Neural crest cell (in vitro differentiated cells): ENCODE measurements at regions not wholly inside any gene's neighbourhood (a gene's known extent, or its start where the extent isn't known, plus 50 kb on each side); places are given as distances from the start of the nearest gene placed in this dataset.

Experiments used
- DNase-seq: peaks from one replicate; pipeline ENCODE4 v3.0.0; 2021; ENCODE audit warnings: low read depth, mixed read lengths, low spot score
- H3K27ac Mint-ChIP-seq: one replicate; pipeline ENCODE4 v1.8.0; 2021; ENCODE audit warnings: mild to moderate bottlenecking, mixed read lengths; ENCODE audit not compliant: unreplicated experiment
- H3K27me3 Mint-ChIP-seq: 2 replicates; pipeline ENCODE4 v1.8.0; 2021; ENCODE audit warnings: low read depth, mild to moderate bottlenecking, mixed read lengths
- H3K36me3 Mint-ChIP-seq: 2 replicates; pipeline ENCODE4 v1.8.0; 2021; ENCODE audit warnings: low read depth, mild to moderate bottlenecking, mixed read lengths
- H3K4me1 Mint-ChIP-seq: 2 replicates; pipeline ENCODE4 v1.8.0; 2021; ENCODE audit warnings: mixed read lengths
- H3K4me3 Mint-ChIP-seq: one replicate; pipeline ENCODE4 v1.8.0; 2021; ENCODE audit warnings: mild to moderate bottlenecking, mixed read lengths
- H3K9me3 Mint-ChIP-seq: 2 replicates; pipeline ENCODE4 v1.8.0; 2021; ENCODE audit warnings: mixed read lengths
- TF ChIP-seq, protein P1 (sequence below): fragments of 200-600 bp; sonication (generic); conservative IDR thresholded peaks from 2 replicates; pipeline ENCODE4 v1.5.0; 2021; ENCODE audit warnings: antibody characterized with exemption, mild to moderate bottlenecking

DNA sequence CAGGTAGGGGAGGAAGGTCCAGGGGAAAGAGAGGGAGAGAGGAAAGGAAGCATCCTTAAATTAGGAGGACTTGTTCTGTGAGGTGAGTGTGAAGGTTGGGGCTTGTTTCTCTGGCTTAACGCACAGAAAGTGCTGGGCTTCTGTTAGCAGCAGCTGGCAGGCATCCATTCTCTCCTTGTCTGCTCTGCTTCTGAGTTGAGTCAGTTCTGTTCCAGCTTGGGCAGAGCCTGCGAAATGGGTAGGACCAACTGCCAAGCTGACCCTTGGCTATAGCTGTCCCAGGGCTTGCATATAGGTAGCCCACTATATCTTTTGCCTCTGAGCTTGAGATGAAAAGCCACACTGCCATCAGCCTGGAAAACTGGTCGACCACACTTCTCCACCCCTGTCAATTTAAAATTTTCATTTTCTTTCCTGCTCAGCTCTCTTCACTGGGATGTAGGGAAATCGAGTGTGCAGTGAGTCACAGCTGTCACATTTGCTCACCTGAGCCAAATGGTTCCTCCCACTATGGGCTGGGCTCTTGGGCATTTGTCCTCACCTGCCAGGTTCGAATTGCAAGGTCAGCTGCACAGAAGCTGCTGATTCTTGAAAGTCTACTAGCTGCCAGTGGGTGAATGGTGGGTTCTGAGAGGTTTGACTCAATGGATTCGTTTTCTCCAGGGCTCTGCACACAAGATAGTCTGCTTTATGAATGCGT is 256.4 kb upstream of the PWP1 start:
- H3K4me3 Mint-ChIP-seq = no peak overlapping the region
- H3K9me3 Mint-ChIP-seq = peaks cover 5% of the 10 kb centered on the region
- H3K27ac Mint-ChIP-seq = no peak overlapping the region
- no peaks in the 10 kb centered on the region for H3K4me1 Mint-ChIP-seq
- no peaks in the 10 kb centered on the region for H3K36me3 Mint-ChIP-seq
- peaks cover 5% of the 10 kb centered on the region for H3K27me3 Mint-ChIP-seq
- TF ChIP-seq, protein P1, sequence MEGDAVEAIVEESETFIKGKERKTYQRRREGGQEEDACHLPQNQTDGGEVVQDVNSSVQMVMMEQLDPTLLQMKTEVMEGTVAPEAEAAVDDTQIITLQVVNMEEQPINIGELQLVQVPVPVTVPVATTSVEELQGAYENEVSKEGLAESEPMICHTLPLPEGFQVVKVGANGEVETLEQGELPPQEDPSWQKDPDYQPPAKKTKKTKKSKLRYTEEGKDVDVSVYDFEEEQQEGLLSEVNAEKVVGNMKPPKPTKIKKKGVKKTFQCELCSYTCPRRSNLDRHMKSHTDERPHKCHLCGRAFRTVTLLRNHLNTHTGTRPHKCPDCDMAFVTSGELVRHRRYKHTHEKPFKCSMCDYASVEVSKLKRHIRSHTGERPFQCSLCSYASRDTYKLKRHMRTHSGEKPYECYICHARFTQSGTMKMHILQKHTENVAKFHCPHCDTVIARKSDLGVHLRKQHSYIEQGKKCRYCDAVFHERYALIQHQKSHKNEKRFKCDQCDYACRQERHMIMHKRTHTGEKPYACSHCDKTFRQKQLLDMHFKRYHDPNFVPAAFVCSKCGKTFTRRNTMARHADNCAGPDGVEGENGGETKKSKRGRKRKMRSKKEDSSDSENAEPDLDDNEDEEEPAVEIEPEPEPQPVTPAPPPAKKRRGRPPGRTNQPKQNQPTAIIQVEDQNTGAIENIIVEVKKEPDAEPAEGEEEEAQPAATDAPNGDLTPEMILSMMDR = no peak
- no peak for DNase-seq

DNA sequence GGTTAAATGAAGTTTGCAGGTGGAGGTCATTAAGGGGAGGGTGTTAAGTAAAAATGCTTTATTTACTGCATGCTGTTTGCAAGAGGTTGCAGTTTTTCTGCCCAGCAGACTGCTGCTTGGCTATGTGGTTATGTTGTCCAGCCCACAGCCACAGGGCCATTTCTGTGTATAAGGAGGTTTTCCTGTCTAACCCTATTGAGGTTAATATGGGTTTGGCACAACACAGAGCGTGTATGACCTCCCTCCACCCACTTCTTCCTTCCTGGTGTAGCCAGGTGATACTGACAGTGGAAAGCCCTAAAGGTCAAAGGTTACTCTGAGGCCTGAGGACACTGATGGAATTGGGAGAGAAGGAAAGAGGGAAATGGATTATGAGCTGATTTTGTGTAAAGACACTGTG is 253.7 kb upstream of the PWP1 start:
- Mint-ChIP-seq H3K27me3 (peaks cover 5% of the 10 kb centered on the region), H3K27ac (no peak overlapping the region), H3K36me3 (no peaks in the 10 kb centered on the region), H3K4me1 (no peaks in the 10 kb centered on the region), H3K4me3 (no peak overlapping the region), H3K9me3 (peaks cover 5% of the 10 kb centered on the region)
- TF ChIP-seq, protein P1 = no peak
- DNase-seq = no peak

DNA sequence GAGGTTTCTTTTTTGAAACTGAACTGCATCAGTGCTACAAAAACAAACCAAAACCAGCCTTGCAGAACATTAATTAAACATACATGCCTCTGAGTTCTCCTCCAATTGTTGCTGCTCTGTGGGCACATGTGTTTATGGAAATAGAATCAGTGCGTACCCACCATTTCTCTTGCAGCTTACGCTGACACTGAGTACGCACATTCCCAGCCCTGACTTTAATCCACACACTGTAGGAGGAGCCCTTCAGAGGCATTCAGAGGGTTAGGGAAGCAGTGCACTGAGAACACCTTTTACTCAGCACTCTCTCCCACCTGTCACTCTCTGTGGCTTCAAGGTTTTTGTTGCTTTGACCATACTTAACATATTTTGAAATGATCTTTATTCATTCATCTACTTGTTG is 250.5 kb upstream of the PWP1 start:
- H3K4me1 Mint-ChIP-seq = no peaks in the 10 kb centered on the region
- no peaks in the 10 kb centered on the region for H3K36me3 Mint-ChIP-seq
- TF ChIP-seq, protein P1 = no peak
- no peaks in the 10 kb centered on the region for H3K9me3 Mint-ChIP-seq
- no peaks in the 10 kb centered on the region for H3K27me3 Mint-ChIP-seq
- DNase-seq = no peak
- no peak overlapping the region for H3K4me3 Mint-ChIP-seq
- no peak overlapping the region for H3K27ac Mint-ChIP-seq

DNA sequence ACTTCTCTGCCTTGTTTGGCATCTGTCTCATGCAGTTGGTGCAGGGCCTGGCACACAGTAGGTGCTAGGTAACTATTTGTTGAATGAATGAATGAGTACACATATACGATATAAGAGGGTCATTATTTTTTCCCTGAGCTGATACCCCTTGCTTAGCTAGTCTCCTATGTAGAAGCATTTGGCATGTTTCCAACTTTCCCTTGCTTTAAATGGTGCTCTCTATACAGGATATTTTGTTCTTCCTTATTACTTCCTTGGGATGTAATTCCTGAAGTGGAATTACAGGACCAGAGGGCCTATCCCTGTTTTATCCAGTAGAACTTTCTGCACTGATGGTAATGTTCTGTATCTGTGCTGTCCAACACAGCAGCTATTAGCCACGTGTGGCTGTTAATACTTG is 250.1 kb upstream of the PWP1 start:
- Mint-ChIP-seq H3K4me1 (no peaks in the 10 kb centered on the region), H3K36me3 (no peaks in the 10 kb centered on the region), H3K27ac (no peak overlapping the region)

DNA sequence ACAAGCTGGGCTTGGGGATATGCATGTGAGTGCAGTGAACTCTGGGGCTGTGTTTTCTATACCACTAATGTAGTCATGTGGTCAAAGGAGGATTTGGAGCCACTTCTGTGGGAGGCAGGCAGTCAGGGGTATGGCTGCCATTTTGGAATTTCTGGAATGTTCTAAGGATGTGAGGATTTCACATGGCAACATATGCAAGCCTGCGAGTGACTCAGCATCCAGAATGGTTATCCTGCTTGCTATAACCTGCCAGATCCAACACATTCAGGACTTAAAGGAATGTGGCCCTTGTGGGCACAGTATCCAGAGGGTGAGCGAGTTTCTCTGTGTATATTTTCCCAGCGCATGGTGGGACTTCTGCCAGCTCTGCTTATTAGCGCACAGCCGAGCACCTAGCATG is 249.2 kb upstream of the PWP1 start:
- H3K27ac Mint-ChIP-seq = peak overlapping the region; percentile 27
- no peak for DNase-seq
- TF ChIP-seq, protein P1 = no peak
- H3K27me3 Mint-ChIP-seq = no peaks in the 10 kb centered on the region
- H3K4me1 Mint-ChIP-seq = no peaks in the 10 kb centered on the region
- no peaks in the 10 kb centered on the region for H3K36me3 Mint-ChIP-seq
- no peak overlapping the region for H3K4me3 Mint-ChIP-seq
- no peaks in the 10 kb centered on the region for H3K9me3 Mint-ChIP-seq

More for the DNA sequence above, 250.1 kb upstream of the PWP1 start:
- Mint-ChIP-seq H3K9me3 (no peaks in the 10 kb centered on the region), H3K4me3 (no peak overlapping the region), H3K27me3 (no peaks in the 10 kb centered on the region)
- TF ChIP-seq, protein P1 = no peak
- no peak for DNase-seq
